Endothelial cell of umbilical vein (primary cell): ENCODE measurements at regions not wholly inside any gene's neighbourhood (a gene's known extent, or its start where the extent isn't known, plus 50 kb on each side); places are given as distances from the start of the nearest gene placed in this dataset.

Source experiments
- BruUV-seq: library from RNA; stranded (reverse); fragments of 400-500 nt; replicated peaks from 2 replicates; lab custom pipeline; 2021; lab: Mats Ljungman, UMichigan
- CTCF ChIA-PET: fragments of 300-600, 350-600 bp; sonication (Branson Sonifier 250); formaldehyde crosslinking; loops from one replicate; lab custom pipeline; 2021; ENCODE audit warnings: antibody characterized with exemption, inconsistent platforms; lab: Charles Lee
- POLR2A ChIA-PET: fragments of 300-600, 350-600 bp; sonication (Branson Sonifier 250); formaldehyde crosslinking; loops from one replicate; lab custom pipeline; 2021; ENCODE audit warnings: antibody characterized with exemption, inconsistent platforms; lab: Charles Lee
- DNase-seq: peaks from one replicate; pipeline ENCODE4 v3.0.0-alpha.2; 2011; ENCODE audit warnings: low read depth, low spot score
- FAIRE-seq: peaks from 2 replicates; lab custom pipeline; 2011; peaks lifted over from hg19 to GRCh38; lab: Jason Lieb, UNC
- H2AFZ ChIP-seq: 2 replicates; pipeline ENCODE4 v1.6.0; 2012; ENCODE audit warnings: low read depth, low read length, control low read depth, inconsistent platforms
- H3K27ac ChIP-seq: 2 replicates; pipeline ENCODE4 v1.5.1; 2011; ENCODE audit warnings: low read depth, mild to moderate bottlenecking, control low read depth, low read length, moderate library complexity; ENCODE audit not compliant: insufficient read depth
- H3K27me3 ChIP-seq, 2 experiments: 2 replicates each; pipeline versions ENCODE4 v1.6.0 to v1.6.1; 2011; ENCODE audit warnings: low read length in 2 of 2, mixed read lengths in 1 of 2; ENCODE audit not compliant: control insufficient read depth in 2 of 2, insufficient read depth in 2 of 2
- H3K36me3 ChIP-seq, 2 experiments: 2 replicates in 1 of 2; 3 replicates in 1 of 2; pipeline ENCODE4 v1.5.1; 2011; ENCODE audit warnings: low read length in 2 of 2, mild to moderate bottlenecking in 1 of 2, moderate library complexity in 1 of 2; ENCODE audit not compliant: control insufficient read depth in 2 of 2, insufficient read depth in 2 of 2; ENCODE audit errors: extremely low read depth in 1 of 2
- H3K4me1 ChIP-seq: 3 replicates; pipeline ENCODE4 v1.5.1; 2011; ENCODE audit warnings: mild to moderate bottlenecking, low read length; ENCODE audit not compliant: control insufficient read depth, insufficient read depth; ENCODE audit errors: extremely low read depth
- H3K4me2 ChIP-seq: 2 replicates; pipeline ENCODE4 v1.6.1; 2011; ENCODE audit warnings: low read length, control low read depth, mixed read lengths; ENCODE audit not compliant: insufficient read depth
- H3K4me3 ChIP-seq, 3 experiments: fragments of 200-600 bp in 1 of 3; sonication (generic), shearing (Covaris generic) in 1 of 3; replicated peaks in 1 of 3; 2 replicates each; pipeline ENCODE4 v1.5.1; 2011 to 2016; ENCODE audit warnings: control low read depth in 3 of 3, low read length in 3 of 3, mild to moderate bottlenecking in 2 of 3, inconsistent platforms in 1 of 3, low read depth in 1 of 3, moderate library complexity in 1 of 3; ENCODE audit not compliant: insufficient read depth in 1 of 3
- H3K79me2 ChIP-seq: 2 replicates; pipeline ENCODE4 v1.6.0; 2012; ENCODE audit warnings: low read length, inconsistent platforms; ENCODE audit not compliant: control insufficient read depth, insufficient read depth
- H3K9ac ChIP-seq: replicated peaks from 2 replicates; pipeline ENCODE3; 2011; ENCODE audit warnings: low read length, control low read depth; ENCODE audit not compliant: insufficient read depth; ENCODE audit errors: extremely low read depth
- H3K9me1 ChIP-seq: replicated peaks from 3 replicates; pipeline ENCODE4 v1.6.0; 2011; ENCODE audit warnings: mild to moderate bottlenecking, low read length; ENCODE audit not compliant: control insufficient read depth, insufficient read depth; ENCODE audit errors: extremely low read depth
- H3K9me3 ChIP-seq: replicated peaks from 2 replicates; pipeline ENCODE4 v1.5.1; 2012; ENCODE audit warnings: low read length, inconsistent platforms; ENCODE audit not compliant: control insufficient read depth, insufficient read depth
- H4K20me1 ChIP-seq: replicated peaks from 2 replicates; pipeline ENCODE3; 2011; ENCODE audit warnings: mild to moderate bottlenecking, low read length; ENCODE audit not compliant: control insufficient read depth, insufficient read depth; ENCODE audit errors: extremely low read depth
- EZH2 ChIP-seq: IDR thresholded peaks from 2 replicates; pipeline ENCODE4 v1.6.1; 2012; ENCODE audit warnings: borderline replicate concordance, low read depth, mild to moderate bottlenecking, moderate library complexity, low read length, inconsistent platforms; ENCODE audit not compliant: severe bottlenecking
- FOS ChIP-seq: IDR thresholded peaks from 2 replicates; pipeline ENCODE4 v1.6.1; 2011; ENCODE audit warnings: mild to moderate bottlenecking, low read length, moderate library complexity, borderline replicate concordance; ENCODE audit not compliant: insufficient read depth
- GATA2 ChIP-seq: IDR thresholded peaks from 2 replicates; pipeline ENCODE4 v1.7.0; 2011; ENCODE audit warnings: low read depth, mild to moderate bottlenecking, moderate library complexity, mixed read lengths, low read length; ENCODE audit not compliant: insufficient read length, insufficient read depth
- JUN ChIP-seq: IDR thresholded peaks from 2 replicates; pipeline ENCODE4 v1.6.1; 2011; ENCODE audit warnings: borderline replicate concordance, low read depth; ENCODE audit not compliant: insufficient read length, insufficient read depth
- MAX ChIP-seq: IDR thresholded peaks from 2 replicates; pipeline ENCODE4 v1.6.1; 2011; ENCODE audit not compliant: insufficient read depth, insufficient read length
- MYC ChIP-seq: IDR thresholded peaks from one replicate; pipeline ENCODE4 v1.6.1; 2011; ENCODE audit warnings: mild to moderate bottlenecking, low read depth, low read length
- POLR2A ChIP-seq: IDR thresholded peaks from 2 replicates; pipeline ENCODE4 v1.6.1; 2012; ENCODE audit warnings: low read depth, mild to moderate bottlenecking, control low read depth, low read length
- POLR2AphosphoS5 ChIP-seq: IDR thresholded peaks from 2 replicates; pipeline ENCODE4 v1.6.1; 2012; ENCODE audit warnings: low read depth, mild to moderate bottlenecking, control low read depth, low read length, moderate library complexity; ENCODE audit not compliant: insufficient read depth
- dilution Hi-C: fragments of 300-500 bp; cut with MboI; formaldehyde crosslinking; loops from one replicate; pipeline ENCODE4 v1.15.0; 2019; ENCODE audit warnings: low sequenced_read_pairs; ENCODE audit not compliant: extremely low pct_ligation_motif_present
- intact Hi-C: fragments of 100-400 bp; cut with micrococcal nuclease; formaldehyde crosslinking; loops from one replicate; pipeline ENCODE4 v1.10.0; 2022
- TF ChIP-seq, protein P1 (sequence below), 2 donors: IDR thresholded peaks; 1 replicate in 1 of 2; 2 replicates in 1 of 2; pipeline ENCODE4 v1.5.1; 2011; ENCODE audit warnings: low read length in 2 of 2, mild to moderate bottlenecking in 2 of 2, moderate library complexity in 2 of 2, control low read depth in 1 of 2, inconsistent platforms in 1 of 2, low read depth in 1 of 2; ENCODE audit not compliant: insufficient read depth in 1 of 2; ENCODE audit errors: extremely low read depth in 1 of 2

GRCh38 chr4:181846934-181847333 lies 396.3 kb upstream of the TENM3 start:
- H3K36me3 ChIP-seq: no peaks in the 10 kb centered on the region
- ChIA-PET POLR2A (no interaction called here), CTCF (no interaction called here)
- H3K79me2 ChIP-seq: no peaks in the 10 kb centered on the region
- H3K9me3 ChIP-seq: peaks cover 4% of the 10 kb centered on the region
- no peak overlapping the region for H3K4me3 ChIP-seq
- dilution Hi-C loops: no loop called here
- no peaks in the 10 kb centered on the region for H3K4me1 ChIP-seq
- intact Hi-C loops: no loop called here
- TF ChIP-seq POLR2AphosphoS5 (no peak), GATA2 (no peak), MYC (no peak), EZH2 (no peak), FOS (no peak), MAX (no peak), POLR2A (no peak), JUN (no peak)
- TF ChIP-seq, protein P1, sequence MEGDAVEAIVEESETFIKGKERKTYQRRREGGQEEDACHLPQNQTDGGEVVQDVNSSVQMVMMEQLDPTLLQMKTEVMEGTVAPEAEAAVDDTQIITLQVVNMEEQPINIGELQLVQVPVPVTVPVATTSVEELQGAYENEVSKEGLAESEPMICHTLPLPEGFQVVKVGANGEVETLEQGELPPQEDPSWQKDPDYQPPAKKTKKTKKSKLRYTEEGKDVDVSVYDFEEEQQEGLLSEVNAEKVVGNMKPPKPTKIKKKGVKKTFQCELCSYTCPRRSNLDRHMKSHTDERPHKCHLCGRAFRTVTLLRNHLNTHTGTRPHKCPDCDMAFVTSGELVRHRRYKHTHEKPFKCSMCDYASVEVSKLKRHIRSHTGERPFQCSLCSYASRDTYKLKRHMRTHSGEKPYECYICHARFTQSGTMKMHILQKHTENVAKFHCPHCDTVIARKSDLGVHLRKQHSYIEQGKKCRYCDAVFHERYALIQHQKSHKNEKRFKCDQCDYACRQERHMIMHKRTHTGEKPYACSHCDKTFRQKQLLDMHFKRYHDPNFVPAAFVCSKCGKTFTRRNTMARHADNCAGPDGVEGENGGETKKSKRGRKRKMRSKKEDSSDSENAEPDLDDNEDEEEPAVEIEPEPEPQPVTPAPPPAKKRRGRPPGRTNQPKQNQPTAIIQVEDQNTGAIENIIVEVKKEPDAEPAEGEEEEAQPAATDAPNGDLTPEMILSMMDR (IDR thresholded peaks at IDR 0.05; ENCODE audit: extremely low read depth in 1 of 2, insufficient read depth in 1 of 2, low read depth in 1 of 2, low read length in 2 of 2): no peak
- H2AFZ ChIP-seq: no peak overlapping the region
- DNase-seq (no peak), FAIRE-seq (no peak)
- no peaks in the 10 kb centered on the region for H3K9me1 ChIP-seq
- no peak overlapping the region for H3K27ac ChIP-seq
- no TSS peak for BruUV-seq
- H4K20me1 ChIP-seq: no peaks in the 10 kb centered on the region
- H3K9ac ChIP-seq: no peak overlapping the region
- H3K27me3 ChIP-seq: no peaks in the 10 kb centered on the region
- H3K4me2 ChIP-seq: no peak overlapping the region
